ENCODE measurements at regions not wholly inside any gene's neighbourhood (a gene's known extent, or its start where the extent isn't known, plus 50 kb on each side); places are given as distances from the start of the nearest gene placed in this dataset.

DNA sequence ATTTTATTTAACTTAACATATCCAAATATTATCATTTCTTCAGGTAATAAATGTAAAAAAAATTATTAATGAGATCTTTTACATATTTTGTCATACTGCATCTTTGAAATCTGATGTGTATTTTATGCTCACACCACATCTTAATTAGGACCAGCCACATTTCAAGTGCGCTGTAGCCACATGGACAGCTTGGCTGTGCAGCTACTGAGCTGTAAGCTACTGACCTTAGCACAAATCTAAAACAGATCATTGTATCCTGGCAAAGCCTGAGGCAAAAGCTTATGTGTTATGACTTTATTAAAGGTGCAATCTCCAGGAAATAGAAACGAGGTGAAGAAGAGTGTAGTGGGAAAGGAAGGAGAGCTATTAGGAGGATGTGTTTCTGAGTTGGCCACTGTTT, 126.7 kb upstream of the UBE2E2 start:
- WGBS, 5 donors = 67 to 75% (median 73%) methylated on average over 2 of the region's 2 CpGs

DNA sequence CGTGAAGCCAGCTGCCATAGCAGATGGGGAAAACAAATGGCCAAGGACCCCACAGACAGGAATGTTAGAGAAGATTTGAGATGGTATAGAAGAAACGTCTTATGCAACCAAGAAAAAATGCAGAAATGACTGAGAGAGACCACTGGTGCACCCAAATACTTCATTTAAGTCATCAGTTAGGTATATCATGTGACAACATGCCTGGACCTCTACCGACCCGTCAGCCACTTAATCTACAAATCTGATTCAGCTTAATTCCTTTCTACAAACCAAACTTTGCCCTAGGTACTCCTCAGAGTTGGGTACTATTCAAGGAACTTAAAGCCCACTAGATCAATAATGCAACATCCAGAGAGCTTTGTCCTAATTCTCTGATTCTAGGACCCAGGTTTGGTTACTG, 126.0 kb upstream of the UBE2E2 start:
- H3K9me3 ChIP-seq = no peaks in the 10 kb centered on the region

More for the DNA sequence above, 126.7 kb upstream of the UBE2E2 start:
- DNase-seq = no peak
- Histone ChIP-seq H3K27ac (no peak overlapping the region), H3K27me3 (no peaks in the 10 kb centered on the region), H3K9me3 (no peaks in the 10 kb centered on the region), H3K4me3 (no peak overlapping the region), H3K36me3 (no peaks in the 10 kb centered on the region), H3K4me1 (peaks cover 0 to 10% (median 4%) of the 10 kb centered on the region in 4 donors)
- TF ChIP-seq EP300 (IDR thresholded peaks at IDR 0.05) = no peak
- no peak for TF ChIP-seq POLR2AphosphoS5 (IDR thresholded peaks at IDR 0.05)
- intact Hi-C loops (cut with DNase I; ENCODE audit: low total_unique reads) = no loop called here

GRCh38 chr3:23078735-23079134, 124.4 kb upstream of the UBE2E2 start:
- DNase-seq = no peak
- Histone ChIP-seq H3K9me3 (no peaks in the 10 kb centered on the region), H3K27me3 (no peaks in the 10 kb centered on the region), H3K27ac (no peak overlapping the region), H3K36me3 (no peaks in the 10 kb centered on the region), H3K4me1 (peaks cover 0 to 10% (median 4%) of the 10 kb centered on the region in 4 donors), H3K4me3 (no peak overlapping the region)
- intact Hi-C loops (cut with DNase I; ENCODE audit: low total_unique reads) = no loop called here
- WGBS, 5 donors = 80 to 88% (median 83%) methylated on average over 6 of the region's 6 CpGs
- TF ChIP-seq EP300 (IDR thresholded peaks at IDR 0.05) (no peak), CTCF (IDR thresholded peaks at IDR 0.05) (no peak)

More for the DNA sequence above, 126.0 kb upstream of the UBE2E2 start:
- Histone ChIP-seq H3K27ac (no peak overlapping the region), H3K4me1 (peaks cover 0 to 10% (median 4%) of the 10 kb centered on the region in 4 donors), H3K36me3 (no peaks in the 10 kb centered on the region), H3K4me3 (no peak overlapping the region), H3K27me3 (no peaks in the 10 kb centered on the region)
- intact Hi-C loops (cut with DNase I; ENCODE audit: low total_unique reads) = no loop called here
- TF ChIP-seq CTCF (IDR thresholded peaks at IDR 0.05) (no peak), POLR2AphosphoS5 (IDR thresholded peaks at IDR 0.05) (no peak), POLR2A (IDR thresholded peaks at IDR 0.05) (no peak), EP300 (IDR thresholded peaks at IDR 0.05) (no peak)
- no peak for DNase-seq
- 75 to 90% (median 89%) methylated on average over 4 of the region's 4 CpGs for WGBS, 5 donors

DNA sequence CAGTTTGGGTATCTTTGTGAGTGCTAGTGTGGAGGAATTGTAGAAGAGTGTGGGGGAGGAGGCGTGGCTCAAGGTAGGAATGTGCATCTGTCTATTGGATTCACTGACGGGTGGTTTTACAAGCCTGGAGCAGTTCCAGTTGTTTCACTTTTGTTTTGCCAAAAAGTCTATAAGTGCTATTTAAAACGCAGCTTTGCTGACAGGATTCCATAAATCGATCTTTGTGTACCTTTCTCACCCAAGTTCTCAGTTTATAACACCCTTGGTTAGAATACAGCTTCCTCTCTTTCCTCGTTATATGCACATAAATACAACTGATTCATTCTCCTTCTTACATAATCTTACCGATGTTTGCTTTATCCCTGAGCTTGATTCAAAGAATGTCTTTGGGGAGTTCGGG, 123.2 kb upstream of the UBE2E2 start:
- peak overlapping the region in 2 of 4 donors; percentile 3 to 9 for H3K4me3 ChIP-seq
- H3K9me3 ChIP-seq = no peaks in the 10 kb centered on the region
- intact Hi-C loops (cut with DNase I; ENCODE audit: low total_unique reads) = no loop called here
- no peaks in the 10 kb centered on the region for H3K36me3 ChIP-seq
- H3K27ac ChIP-seq = no peak overlapping the region
- 16 to 28% (median 22%) methylated on average over 7 of the region's 7 CpGs for WGBS, 5 donors
- no peaks in the 10 kb centered on the region for H3K27me3 ChIP-seq
- H3K4me1 ChIP-seq = peaks cover 0 to 10% (median 4%) of the 10 kb centered on the region in 4 donors
- peak in 1 of 2 donors; percentile 33 for DNase-seq
- TF ChIP-seq POLR2A (IDR thresholded peaks at IDR 0.05) (no peak), CTCF (IDR thresholded peaks at IDR 0.05) (no peak), EP300 (IDR thresholded peaks at IDR 0.05) (no peak), POLR2AphosphoS5 (IDR thresholded peaks at IDR 0.05) (no peak)

DNA sequence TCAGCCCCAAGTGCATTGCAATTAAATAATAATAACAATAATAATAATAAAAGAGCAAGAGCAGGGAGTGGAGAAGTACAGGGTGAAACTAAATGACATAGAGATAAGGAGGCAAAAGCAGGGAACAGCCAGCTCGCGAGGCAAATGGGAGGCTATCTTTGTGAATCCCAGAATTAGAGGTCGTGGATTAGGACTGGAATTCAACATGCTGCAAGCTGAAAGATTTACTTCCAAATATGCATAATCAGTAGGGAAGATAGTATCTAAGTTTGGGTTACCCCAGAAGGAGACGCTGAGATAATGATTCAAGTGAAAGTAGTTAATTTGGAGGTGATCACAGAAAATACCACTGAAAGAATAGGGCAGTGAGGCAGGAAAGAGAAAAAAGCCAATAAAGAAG, 119.4 kb upstream of the UBE2E2 start:
- WGBS, 5 donors = 65 to 75% (median 71%) methylated on average over 4 of the region's 4 CpGs
- no peak overlapping the region for H3K27ac ChIP-seq
- no peaks in the 10 kb centered on the region for H3K36me3 ChIP-seq
- peaks cover 0 to 9% (median 3%) of the 10 kb centered on the region in 4 donors for H3K4me1 ChIP-seq
- no peaks in the 10 kb centered on the region for H3K27me3 ChIP-seq
- DNase-seq = no peak
- H3K4me3 ChIP-seq = no peak overlapping the region
- H3K9me3 ChIP-seq = no peaks in the 10 kb centered on the region
- intact Hi-C loops (cut with DNase I; ENCODE audit: low total_unique reads) = no loop called here
- TF ChIP-seq POLR2A (IDR thresholded peaks at IDR 0.05) = no peak
- TF ChIP-seq CTCF (IDR thresholded peaks at IDR 0.05) = no peak
- TF ChIP-seq POLR2AphosphoS5 (IDR thresholded peaks at IDR 0.05) = no peak
- no peak for TF ChIP-seq EP300 (IDR thresholded peaks at IDR 0.05)

Data from stomach (tissue), 8 donors.